ENCODE measurements at regions not wholly inside any gene's neighbourhood (a gene's known extent, or its start where the extent isn't known, plus 50 kb on each side); places are given as distances from the start of the nearest gene placed in this dataset.

DNA sequence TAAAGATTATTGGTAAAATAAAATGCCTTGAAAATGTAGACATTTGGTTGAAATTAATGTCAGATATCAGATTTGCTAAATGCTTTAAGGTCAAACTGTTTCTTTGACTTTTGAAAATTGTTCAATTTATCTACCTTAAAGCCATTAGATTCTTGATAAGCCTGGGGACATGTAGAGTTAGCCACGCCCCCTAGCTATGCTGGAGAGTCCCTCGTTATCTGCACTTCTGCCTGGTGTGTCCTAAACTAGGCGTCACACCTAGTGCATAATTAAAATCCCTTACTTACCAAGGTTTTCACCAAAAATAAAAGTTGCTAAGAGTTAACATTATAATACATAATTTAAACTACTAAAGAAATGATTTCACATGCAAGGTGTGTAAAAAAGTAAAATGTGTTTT, 79.5 kb downstream of the EGLN3 start:
- POLR2A ChIA-PET = no interaction called here

DNA sequence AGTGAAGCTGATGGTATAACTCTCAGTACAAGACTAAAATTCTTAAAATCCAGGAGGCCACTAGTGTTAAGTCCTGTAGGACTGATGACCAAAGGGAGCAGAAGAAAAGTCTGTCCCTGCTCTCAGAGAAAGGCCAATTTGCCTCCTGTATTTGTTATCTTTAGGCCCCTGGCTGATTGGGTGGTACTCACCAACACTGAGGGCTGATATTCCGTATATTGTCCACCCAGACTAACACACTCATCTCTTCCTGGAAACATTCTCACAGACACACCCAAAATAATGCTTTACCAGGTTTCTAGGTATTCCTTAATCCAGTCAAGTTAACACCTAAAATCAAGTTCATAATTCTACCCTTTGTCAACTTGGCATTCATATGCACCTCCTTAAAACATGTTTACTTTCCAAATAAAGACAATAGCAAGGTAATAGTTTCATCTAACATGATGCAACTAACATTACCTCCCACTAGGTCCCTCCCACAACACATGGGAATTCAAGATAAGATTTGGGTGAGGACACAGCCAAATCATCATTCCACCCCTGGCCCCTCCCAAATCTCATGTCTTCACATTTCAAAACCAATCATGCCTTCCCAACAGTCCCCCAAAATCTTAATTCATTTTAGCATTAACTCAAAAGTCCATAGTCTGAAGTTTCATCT, 84.3 kb downstream of the EGLN3 start:
- Histone ChIP-seq H3K4me1 (ENCODE audit: control insufficient read depth in 2 of 2, insufficient read depth in 2 of 2, low read length in 2 of 2) (no peaks in the 10 kb centered on the region), H3K4me3 (ENCODE audit: low read length) (no peak overlapping the region), H3K9me3 (ENCODE audit: control insufficient read depth in 2 of 3, low read length in 3 of 3) (no peaks in the 10 kb centered on the region), H3K27ac (ENCODE audit: low read depth, low read length) (no peak overlapping the region), H3K36me3 (ENCODE audit: control insufficient read depth in 2 of 3, insufficient read depth in 3 of 3, low read length in 3 of 3) (no peaks in the 10 kb centered on the region), H3K27me3 (ENCODE audit: control insufficient read depth in 2 of 2, insufficient read depth in 2 of 2, low read length in 2 of 2) (no peaks in the 10 kb centered on the region)
- intact Hi-C loops (cut with micrococcal nuclease) = no loop called here
- Mint-ChIP-seq H3K4me3 (no peak overlapping the region), H3K9me3 (peaks cover 0 to 3% (median 0%) of the 10 kb centered on the region in 11 donors), H3K4me1 (peaks cover 0 to 5% (median 0%) of the 10 kb centered on the region in 7 donors), H3K27ac (no peak overlapping the region), H3K36me3 (peaks cover 0 to 2% (median 0%) of the 10 kb centered on the region in 5 donors), H3K27me3 (peaks cover 0 to 3% (median 0%) of the 10 kb centered on the region in 5 donors)
- DNase-seq (no peak), ATAC-seq (no peak)
- ChIA-PET POLR2A (no interaction called here), CTCF (no interaction called here)

More for the DNA sequence above, 79.5 kb downstream of the EGLN3 start:
- intact Hi-C loops (cut with micrococcal nuclease) = no loop called here
- ATAC-seq (no peak), DNase-seq (no peak)
- CTCF ChIA-PET = no interaction called here
- no peaks in the 10 kb centered on the region for H3K27me3 ChIP-seq (ENCODE audit: control insufficient read depth in 2 of 2, insufficient read depth in 2 of 2, low read length in 2 of 2)
- Mint-ChIP-seq H3K9me3 (peaks cover 9 to 35% (median 25%) of the 10 kb centered on the region in 11 donors), H3K4me1 (peaks cover 0 to 2% (median 0%) of the 10 kb centered on the region in 7 donors), H3K4me3 (no peak overlapping the region), H3K36me3 (peaks cover 0 to 17% (median 8%) of the 10 kb centered on the region in 5 donors), H3K27ac (no peak overlapping the region), H3K27me3 (peaks cover 0 to 8% (median 0%) of the 10 kb centered on the region in 5 donors)
- no peak overlapping the region for H3K4me3 ChIP-seq (ENCODE audit: low read length)
- no peaks in the 10 kb centered on the region for H3K36me3 ChIP-seq (ENCODE audit: control insufficient read depth in 2 of 3, insufficient read depth in 3 of 3, low read length in 3 of 3)
- H3K9me3 ChIP-seq (ENCODE audit: control insufficient read depth in 2 of 3, low read length in 3 of 3) = peaks cover 0 to 6% (median 0%) of the 10 kb centered on the region in 3 experiments
- H3K27ac ChIP-seq (ENCODE audit: low read depth, low read length) = no peak overlapping the region
- no peaks in the 10 kb centered on the region for H3K4me1 ChIP-seq (ENCODE audit: control insufficient read depth in 2 of 2, insufficient read depth in 2 of 2, low read length in 2 of 2)

GRCh38 chr14:33862261-33862802, 88.5 kb downstream of the EGLN3 start:
- Mint-ChIP-seq H3K4me3 (no peak overlapping the region), H3K36me3 (peaks cover 0 to 10% (median 0%) of the 10 kb centered on the region in 5 donors), H3K27me3 (peaks cover 0 to 6% (median 0%) of the 10 kb centered on the region in 5 donors), H3K4me1 (peaks cover 0 to 33% (median 0%) of the 10 kb centered on the region in 7 donors), H3K27ac (no peak overlapping the region), H3K9me3 (peaks cover 0 to 3% (median 0%) of the 10 kb centered on the region in 11 donors)
- ATAC-seq = no peak
- ChIA-PET POLR2A (no interaction called here), CTCF (interaction anchor here (0.6 kb wide), 1 partner anchor 47 kb away, joined by 4 read pairs; no protein-coding TSS in a partner anchor)
- Histone ChIP-seq H3K9me3 (ENCODE audit: control insufficient read depth in 2 of 3, low read length in 3 of 3) (no peaks in the 10 kb centered on the region), H3K27ac (ENCODE audit: low read depth, low read length) (no peak overlapping the region), H3K4me3 (ENCODE audit: low read length) (no peak overlapping the region), H3K4me1 (ENCODE audit: control insufficient read depth in 2 of 2, insufficient read depth in 2 of 2, low read length in 2 of 2) (no peaks in the 10 kb centered on the region), H3K27me3 (ENCODE audit: control insufficient read depth in 2 of 2, insufficient read depth in 2 of 2, low read length in 2 of 2) (no peaks in the 10 kb centered on the region), H3K36me3 (ENCODE audit: control insufficient read depth in 2 of 3, insufficient read depth in 3 of 3, low read length in 3 of 3) (no peaks in the 10 kb centered on the region)
- intact Hi-C loops (cut with micrococcal nuclease) = no loop called here
- no peak for DNase-seq

- Mint-ChIP-seq H3K4me1 (peaks cover 0 to 46% (median 0%) of the 10 kb centered on the region in 7 donors), H3K36me3 (peaks cover 0 to 8% (median 0%) of the 10 kb centered on the region in 5 donors), H3K27ac (no peak overlapping the region), H3K4me3 (no peak overlapping the region), H3K27me3 (peaks cover 0 to 23% (median 0%) of the 10 kb centered on the region in 5 donors), H3K9me3 (peaks cover 0 to 3% (median 0%) of the 10 kb centered on the region in 11 donors)
- ChIA-PET CTCF (no interaction called here), POLR2A (no interaction called here)
- ATAC-seq (no peak), DNase-seq (no peak)
- no peak overlapping the region for H3K4me3 ChIP-seq (ENCODE audit: low read length)
- no peaks in the 10 kb centered on the region for H3K9me3 ChIP-seq (ENCODE audit: control insufficient read depth in 2 of 3, low read length in 3 of 3)
- no peaks in the 10 kb centered on the region for H3K27me3 ChIP-seq (ENCODE audit: control insufficient read depth in 2 of 2, insufficient read depth in 2 of 2, low read length in 2 of 2)
- intact Hi-C loops (cut with micrococcal nuclease) = no loop called here
- no peak overlapping the region for H3K27ac ChIP-seq (ENCODE audit: low read depth, low read length)
- no peaks in the 10 kb centered on the region for H3K36me3 ChIP-seq (ENCODE audit: control insufficient read depth in 2 of 3, insufficient read depth in 3 of 3, low read length in 3 of 3)
- H3K4me1 ChIP-seq (ENCODE audit: control insufficient read depth in 2 of 2, insufficient read depth in 2 of 2, low read length in 2 of 2) = no peaks in the 10 kb centered on the region
Observed at GRCh38 chr14:33859306-33859705, 91.6 kb downstream of the EGLN3 start.

- no peak overlapping the region for H3K27ac ChIP-seq (ENCODE audit: low read depth, low read length)
- Mint-ChIP-seq H3K27me3 (peaks cover 0 to 25% (median 0%) of the 10 kb centered on the region in 5 donors), H3K4me1 (peaks cover 0 to 43% (median 0%) of the 10 kb centered on the region in 7 donors), H3K4me3 (peak overlapping the region in 1 of 10 donors; percentile 36), H3K27ac (peak overlapping the region in 1 of 9 donors; percentile 0), H3K9me3 (peaks cover 0 to 3% (median 0%) of the 10 kb centered on the region in 11 donors), H3K36me3 (peaks cover 0 to 8% (median 0%) of the 10 kb centered on the region in 5 donors)
- POLR2A ChIA-PET = no interaction called here
- DNase-seq = no peak
- intact Hi-C loops (cut with micrococcal nuclease) = no loop called here
- no peak for ATAC-seq
- CTCF ChIA-PET = no interaction called here
- no peaks in the 10 kb centered on the region for H3K27me3 ChIP-seq (ENCODE audit: control insufficient read depth in 2 of 2, insufficient read depth in 2 of 2, low read length in 2 of 2)
- no peaks in the 10 kb centered on the region for H3K4me1 ChIP-seq (ENCODE audit: control insufficient read depth in 2 of 2, insufficient read depth in 2 of 2, low read length in 2 of 2)
- no peaks in the 10 kb centered on the region for H3K9me3 ChIP-seq (ENCODE audit: control insufficient read depth in 2 of 3, low read length in 3 of 3)
- no peaks in the 10 kb centered on the region for H3K36me3 ChIP-seq (ENCODE audit: control insufficient read depth in 2 of 3, insufficient read depth in 3 of 3, low read length in 3 of 3)
- H3K4me3 ChIP-seq (ENCODE audit: low read length) = no peak overlapping the region
Observed at GRCh38 chr14:33857650-33858049, 93.2 kb downstream of the EGLN3 start.

- H3K27me3 Mint-ChIP-seq = peaks cover 0 to 42% (median 4%) of the 10 kb centered on the region in 5 donors
- peaks cover 0 to 8% (median 0%) of the 10 kb centered on the region in 5 donors for H3K36me3 Mint-ChIP-seq
- no peak overlapping the region for H3K4me3 ChIP-seq (ENCODE audit: low read length)
- H3K9me3 ChIP-seq (ENCODE audit: control insufficient read depth in 2 of 3, low read length in 3 of 3) = no peaks in the 10 kb centered on the region
- no peak overlapping the region for H3K27ac ChIP-seq (ENCODE audit: low read depth, low read length)
- intact Hi-C loops (cut with micrococcal nuclease) = no loop called here
- ChIA-PET POLR2A (no interaction called here), CTCF (interaction anchor here (0.5 kb wide), 1 partner anchor 372 kb away, joined by 3 read pairs; no protein-coding TSS in a partner anchor)
- DNase-seq (no peak), ATAC-seq (no peak)
- H3K9me3 Mint-ChIP-seq = peaks cover 0 to 3% (median 0%) of the 10 kb centered on the region in 11 donors
- H3K4me1 Mint-ChIP-seq = peaks cover 0 to 40% (median 0%) of the 10 kb centered on the region in 7 donors
- H3K4me3 Mint-ChIP-seq = no peak overlapping the region
- H3K27me3 ChIP-seq (ENCODE audit: control insufficient read depth in 2 of 2, insufficient read depth in 2 of 2, low read length in 2 of 2) = no peaks in the 10 kb centered on the region
- no peaks in the 10 kb centered on the region for H3K4me1 ChIP-seq (ENCODE audit: control insufficient read depth in 2 of 2, insufficient read depth in 2 of 2, low read length in 2 of 2)
- H3K36me3 ChIP-seq (ENCODE audit: control insufficient read depth in 2 of 3, insufficient read depth in 3 of 3, low read length in 3 of 3) = no peaks in the 10 kb centered on the region
- H3K27ac Mint-ChIP-seq = no peak overlapping the region
Observed at GRCh38 chr14:33855672-33856071, 95.2 kb downstream of the EGLN3 start.

All from naive thymus-derived CD4-positive, alpha-beta T cell (primary cell).